WTC11 (cell line): ENCODE measurements at regions not wholly inside any gene's neighbourhood (a gene's known extent, or its start where the extent isn't known, plus 50 kb on each side); places are given as distances from the start of the nearest gene placed in this dataset.

Experiments used
- ATAC-seq: fragments of 200-7000 bp; cut with Tn5 transposase; 2 replicates; pipeline ENCODE4 v1.10.0; 2021; ENCODE audit warnings: mild to moderate bottlenecking, moderate library complexity
- CTCF ChIA-PET: fragments of 300-600 bp; sonication (Branson Sonifier 250); formaldehyde crosslinking; loops from one replicate; lab custom pipeline; 2021; ENCODE audit warnings: antibody characterized with exemption; lab: Charles Lee
- POLR2A ChIA-PET: fragments of 350-600 bp; sonication (Branson Sonifier 250); formaldehyde crosslinking; loops from one replicate; lab custom pipeline; 2021; ENCODE audit warnings: antibody characterized with exemption; lab: Charles Lee
- DNase-seq: peaks from one replicate; pipeline ENCODE4 v3.0.0; 2021; ENCODE audit warnings: low spot score
- H3K27ac Mint-ChIP-seq: 2 replicates; pipeline ENCODE4 v1.8.0; 2021; ENCODE audit warnings: mixed read lengths
- H3K27me3 Mint-ChIP-seq: 2 replicates; pipeline ENCODE4 v1.8.0; 2021; ENCODE audit warnings: low read depth, mild to moderate bottlenecking, moderate library complexity, mixed read lengths
- H3K36me3 Mint-ChIP-seq: 2 replicates; pipeline ENCODE4 v1.8.0; 2021; ENCODE audit warnings: mixed read lengths
- H3K4me1 Mint-ChIP-seq: 2 replicates; pipeline ENCODE4 v1.8.0; 2022; ENCODE audit warnings: mixed read lengths
- H3K4me3 Mint-ChIP-seq: 2 replicates; pipeline ENCODE4 v1.8.0; 2021; ENCODE audit warnings: mild to moderate bottlenecking, moderate library complexity, mixed read lengths
- H3K9me3 Mint-ChIP-seq: 2 replicates; pipeline ENCODE4 v1.8.0; 2021; ENCODE audit warnings: mixed read lengths
- ESRRA ChIP-seq: sonication (generic); formaldehyde crosslinking; IDR thresholded peaks from 2 replicates; pipeline ENCODE4 v1.8.1; 2022; ENCODE audit warnings: mild to moderate bottlenecking, missing genetic modification reagents, borderline replicate concordance
- FOXJ3 ChIP-seq: sonication (generic); formaldehyde crosslinking; IDR thresholded peaks from 2 replicates; pipeline ENCODE4 v1.9.0; 2021; ENCODE audit warnings: missing genetic modification reagents, mild to moderate bottlenecking, borderline replicate concordance
- FOXP1 ChIP-seq: sonication (generic); formaldehyde crosslinking; IDR thresholded peaks from 2 replicates; pipeline ENCODE4 v1.8.0; 2022; ENCODE audit warnings: missing genetic modification reagents, mild to moderate bottlenecking, moderate library complexity, borderline replicate concordance
- JAZF1 ChIP-seq: fragments of 250-450 bp; sonication (Bioruptor Pico); IDR thresholded peaks from 2 replicates; pipeline ENCODE4 v1.9.0; 2021; ENCODE audit warnings: moderate library complexity, mild to moderate bottlenecking, inconsistent platforms
- KAT7 ChIP-seq: sonication (generic); formaldehyde crosslinking; IDR thresholded peaks from 2 replicates; pipeline ENCODE4 v1.8.1; 2023; ENCODE audit warnings: missing genetic modification reagents, mild to moderate bottlenecking, borderline replicate concordance
- NFYB ChIP-seq: sonication (generic); formaldehyde crosslinking; conservative IDR thresholded peaks from 2 replicates; pipeline ENCODE4 v1.8.0; 2022; ENCODE audit warnings: low read depth, missing genetic modification reagents
- RORB ChIP-seq: fragments of 250-450 bp; sonication (Bioruptor Pico); IDR thresholded peaks from 2 replicates; pipeline ENCODE4 v1.9.0; 2021; ENCODE audit warnings: mild to moderate bottlenecking
- SMAD4 ChIP-seq: sonication (generic); formaldehyde crosslinking; IDR thresholded peaks from 2 replicates; pipeline ENCODE4 v1.8.0; 2022; ENCODE audit warnings: mild to moderate bottlenecking, missing genetic modification reagents
- SP1 ChIP-seq: sonication (generic); formaldehyde crosslinking; conservative IDR thresholded peaks from 2 replicates; pipeline ENCODE4 v1.8.1; 2022; ENCODE audit warnings: missing genetic modification reagents
- ZNF121 ChIP-seq: sonication (generic); formaldehyde crosslinking; IDR thresholded peaks from 2 replicates; pipeline ENCODE4 v1.8.0; 2023; ENCODE audit warnings: missing genetic modification reagents
- ZNF138 ChIP-seq: sonication (generic); formaldehyde crosslinking; conservative IDR thresholded peaks from 2 replicates; pipeline ENCODE4 v1.8.1; 2022; ENCODE audit warnings: mild to moderate bottlenecking, moderate library complexity, missing genetic modification reagents
- ZNF423 ChIP-seq: fragments of 250-450 bp; sonication (Bioruptor Pico); IDR thresholded peaks from 2 replicates; pipeline ENCODE4 v2.1.2; 2022; ENCODE audit warnings: mild to moderate bottlenecking, moderate library complexity
- TF ChIP-seq, protein P1 (sequence below): fragments of 250-450 bp; sonication (Bioruptor Pico); IDR thresholded peaks from 2 replicates; pipeline ENCODE4 v1.9.0; 2021; ENCODE audit warnings: mild to moderate bottlenecking
- TF ChIP-seq, protein P2 (sequence below): sonication (generic); formaldehyde crosslinking; conservative IDR thresholded peaks from 2 replicates; pipeline ENCODE4 v1.8.1; 2022; ENCODE audit warnings: mild to moderate bottlenecking, missing genetic modification reagents
- TF ChIP-seq, protein P3 (sequence below): fragments of 250-450 bp; sonication (Bioruptor Pico); IDR thresholded peaks from 2 replicates; pipeline ENCODE4 v1.9.0; 2021; ENCODE audit warnings: moderate library complexity, mild to moderate bottlenecking, inconsistent platforms, borderline replicate concordance
- TF ChIP-seq, protein P4 (sequence below): sonication (generic); formaldehyde crosslinking; IDR thresholded peaks from 2 replicates; pipeline ENCODE4 v1.8.0; 2022; ENCODE audit warnings: mild to moderate bottlenecking, missing genetic modification reagents
- TF ChIP-seq, protein P5 (sequence below): fragments of 250-450 bp; sonication (Bioruptor Pico); IDR thresholded peaks from 2 replicates; pipeline ENCODE4 v2.1.2; 2022; ENCODE audit warnings: mild to moderate bottlenecking, moderate library complexity
- TF ChIP-seq, protein P6 (sequence below): sonication (generic); formaldehyde crosslinking; IDR thresholded peaks from 2 replicates; pipeline ENCODE4 v1.8.1; 2022; ENCODE audit warnings: missing genetic modification reagents, borderline replicate concordance
- TF ChIP-seq, protein P7 (sequence below): fragments of 250-450 bp; sonication (Bioruptor Pico); IDR thresholded peaks from 2 replicates; pipeline ENCODE4 v1.9.0; 2021; ENCODE audit warnings: mild to moderate bottlenecking, borderline replicate concordance
- TF ChIP-seq, protein P8 (sequence below): sonication (generic); formaldehyde crosslinking; IDR thresholded peaks from 2 replicates; pipeline ENCODE4 v1.8.1; 2023; ENCODE audit warnings: mild to moderate bottlenecking, missing genetic modification reagents, moderate library complexity

DNA sequence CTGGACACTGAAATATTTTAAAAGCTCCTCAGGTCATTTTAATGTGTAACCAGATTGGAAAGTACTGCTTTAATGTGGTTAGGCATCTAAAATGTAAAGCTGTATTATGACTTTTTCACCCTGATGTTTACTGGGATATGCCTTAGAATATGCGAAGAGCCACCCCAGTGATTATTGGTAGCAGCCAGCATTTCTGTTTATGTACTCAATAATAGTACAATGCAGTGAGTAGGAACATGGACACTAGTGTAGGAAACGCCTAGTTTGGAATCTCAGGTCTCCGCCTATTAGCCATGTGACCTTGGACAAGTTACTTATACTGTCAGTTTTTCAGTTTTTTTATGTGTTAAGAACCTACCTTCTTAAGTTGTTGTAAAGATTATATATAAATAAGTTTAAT is 446.0 kb upstream of the PITX2 start:
- TF ChIP-seq ESRRA (no peak), NFYB (CRISPR knock-in tag) (no peak), ZNF138 (CRISPR knock-in tag) (no peak), FOXJ3 (no peak), KAT7 (CRISPR knock-in tag) (no peak), ZNF423 (no peak), SMAD4 (no peak), JAZF1 (CRISPR knock-in tag) (no peak), RORB (no peak), FOXP1 (CRISPR knock-in tag) (no peak), SP1 (no peak), ZNF121 (CRISPR knock-in tag) (no peak)
- TF ChIP-seq, protein P1, sequence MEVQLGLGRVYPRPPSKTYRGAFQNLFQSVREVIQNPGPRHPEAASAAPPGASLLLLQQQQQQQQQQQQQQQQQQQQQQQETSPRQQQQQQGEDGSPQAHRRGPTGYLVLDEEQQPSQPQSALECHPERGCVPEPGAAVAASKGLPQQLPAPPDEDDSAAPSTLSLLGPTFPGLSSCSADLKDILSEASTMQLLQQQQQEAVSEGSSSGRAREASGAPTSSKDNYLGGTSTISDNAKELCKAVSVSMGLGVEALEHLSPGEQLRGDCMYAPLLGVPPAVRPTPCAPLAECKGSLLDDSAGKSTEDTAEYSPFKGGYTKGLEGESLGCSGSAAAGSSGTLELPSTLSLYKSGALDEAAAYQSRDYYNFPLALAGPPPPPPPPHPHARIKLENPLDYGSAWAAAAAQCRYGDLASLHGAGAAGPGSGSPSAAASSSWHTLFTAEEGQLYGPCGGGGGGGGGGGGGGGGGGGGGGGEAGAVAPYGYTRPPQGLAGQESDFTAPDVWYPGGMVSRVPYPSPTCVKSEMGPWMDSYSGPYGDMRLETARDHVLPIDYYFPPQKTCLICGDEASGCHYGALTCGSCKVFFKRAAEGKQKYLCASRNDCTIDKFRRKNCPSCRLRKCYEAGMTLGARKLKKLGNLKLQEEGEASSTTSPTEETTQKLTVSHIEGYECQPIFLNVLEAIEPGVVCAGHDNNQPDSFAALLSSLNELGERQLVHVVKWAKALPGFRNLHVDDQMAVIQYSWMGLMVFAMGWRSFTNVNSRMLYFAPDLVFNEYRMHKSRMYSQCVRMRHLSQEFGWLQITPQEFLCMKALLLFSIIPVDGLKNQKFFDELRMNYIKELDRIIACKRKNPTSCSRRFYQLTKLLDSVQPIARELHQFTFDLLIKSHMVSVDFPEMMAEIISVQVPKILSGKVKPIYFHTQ (CRISPR knock-in tag): no peak
- TF ChIP-seq, protein P2, sequence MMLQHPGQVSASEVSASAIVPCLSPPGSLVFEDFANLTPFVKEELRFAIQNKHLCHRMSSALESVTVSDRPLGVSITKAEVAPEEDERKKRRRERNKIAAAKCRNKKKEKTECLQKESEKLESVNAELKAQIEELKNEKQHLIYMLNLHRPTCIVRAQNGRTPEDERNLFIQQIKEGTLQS (CRISPR knock-in tag): no peak
- TF ChIP-seq, protein P3, sequence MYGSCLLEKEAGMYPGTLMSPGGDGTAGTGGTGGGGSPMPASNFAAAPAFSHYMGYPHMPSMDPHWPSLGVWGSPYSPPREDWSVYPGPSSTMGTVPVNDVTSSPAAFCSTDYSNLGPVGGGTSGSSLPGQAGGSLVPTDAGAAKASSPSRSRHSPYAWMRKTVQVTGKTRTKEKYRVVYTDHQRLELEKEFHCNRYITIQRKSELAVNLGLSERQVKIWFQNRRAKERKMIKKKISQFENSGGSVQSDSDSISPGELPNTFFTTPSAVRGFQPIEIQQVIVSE (CRISPR knock-in tag): no peak
- TF ChIP-seq, protein P4, sequence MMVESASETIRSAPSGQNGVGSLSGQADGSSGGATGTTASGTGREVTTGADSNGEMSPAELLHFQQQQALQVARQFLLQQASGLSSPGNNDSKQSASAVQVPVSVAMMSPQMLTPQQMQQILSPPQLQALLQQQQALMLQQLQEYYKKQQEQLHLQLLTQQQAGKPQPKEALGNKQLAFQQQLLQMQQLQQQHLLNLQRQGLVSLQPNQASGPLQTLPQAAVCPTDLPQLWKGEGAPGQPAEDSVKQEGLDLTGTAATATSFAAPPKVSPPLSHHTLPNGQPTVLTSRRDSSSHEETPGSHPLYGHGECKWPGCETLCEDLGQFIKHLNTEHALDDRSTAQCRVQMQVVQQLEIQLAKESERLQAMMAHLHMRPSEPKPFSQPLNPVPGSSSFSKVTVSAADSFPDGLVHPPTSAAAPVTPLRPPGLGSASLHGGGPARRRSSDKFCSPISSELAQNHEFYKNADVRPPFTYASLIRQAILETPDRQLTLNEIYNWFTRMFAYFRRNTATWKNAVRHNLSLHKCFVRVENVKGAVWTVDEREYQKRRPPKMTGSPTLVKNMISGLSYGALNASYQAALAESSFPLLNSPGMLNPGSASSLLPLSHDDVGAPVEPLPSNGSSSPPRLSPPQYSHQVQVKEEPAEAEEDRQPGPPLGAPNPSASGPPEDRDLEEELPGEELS (CRISPR knock-in tag): no peak
- TF ChIP-seq, protein P5, sequence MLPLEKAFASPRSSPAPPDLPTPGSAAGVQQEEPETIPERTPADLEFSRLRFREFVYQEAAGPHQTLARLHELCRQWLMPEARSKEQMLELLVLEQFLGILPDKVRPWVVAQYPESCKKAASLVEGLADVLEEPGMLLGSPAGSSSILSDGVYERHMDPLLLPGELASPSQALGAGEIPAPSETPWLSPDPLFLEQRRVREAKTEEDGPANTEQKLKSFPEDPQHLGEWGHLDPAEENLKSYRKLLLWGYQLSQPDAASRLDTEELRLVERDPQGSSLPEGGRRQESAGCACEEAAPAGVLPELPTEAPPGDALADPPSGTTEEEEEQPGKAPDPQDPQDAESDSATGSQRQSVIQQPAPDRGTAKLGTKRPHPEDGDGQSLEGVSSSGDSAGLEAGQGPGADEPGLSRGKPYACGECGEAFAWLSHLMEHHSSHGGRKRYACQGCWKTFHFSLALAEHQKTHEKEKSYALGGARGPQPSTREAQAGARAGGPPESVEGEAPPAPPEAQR (CRISPR knock-in tag): no peak
- TF ChIP-seq, protein P6, sequence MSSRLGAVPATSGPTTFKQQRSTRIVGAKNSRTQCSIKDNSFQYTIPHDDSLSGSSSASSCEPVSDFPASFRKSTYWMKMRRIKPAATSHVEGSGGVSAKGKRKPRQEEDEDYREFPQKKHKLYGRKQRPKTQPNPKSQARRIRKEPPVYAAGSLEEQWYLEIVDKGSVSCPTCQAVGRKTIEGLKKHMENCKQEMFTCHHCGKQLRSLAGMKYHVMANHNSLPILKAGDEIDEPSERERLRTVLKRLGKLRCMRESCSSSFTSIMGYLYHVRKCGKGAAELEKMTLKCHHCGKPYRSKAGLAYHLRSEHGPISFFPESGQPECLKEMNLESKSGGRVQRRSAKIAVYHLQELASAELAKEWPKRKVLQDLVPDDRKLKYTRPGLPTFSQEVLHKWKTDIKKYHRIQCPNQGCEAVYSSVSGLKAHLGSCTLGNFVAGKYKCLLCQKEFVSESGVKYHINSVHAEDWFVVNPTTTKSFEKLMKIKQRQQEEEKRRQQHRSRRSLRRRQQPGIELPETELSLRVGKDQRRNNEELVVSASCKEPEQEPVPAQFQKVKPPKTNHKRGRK: no peak
- TF ChIP-seq, protein P7, sequence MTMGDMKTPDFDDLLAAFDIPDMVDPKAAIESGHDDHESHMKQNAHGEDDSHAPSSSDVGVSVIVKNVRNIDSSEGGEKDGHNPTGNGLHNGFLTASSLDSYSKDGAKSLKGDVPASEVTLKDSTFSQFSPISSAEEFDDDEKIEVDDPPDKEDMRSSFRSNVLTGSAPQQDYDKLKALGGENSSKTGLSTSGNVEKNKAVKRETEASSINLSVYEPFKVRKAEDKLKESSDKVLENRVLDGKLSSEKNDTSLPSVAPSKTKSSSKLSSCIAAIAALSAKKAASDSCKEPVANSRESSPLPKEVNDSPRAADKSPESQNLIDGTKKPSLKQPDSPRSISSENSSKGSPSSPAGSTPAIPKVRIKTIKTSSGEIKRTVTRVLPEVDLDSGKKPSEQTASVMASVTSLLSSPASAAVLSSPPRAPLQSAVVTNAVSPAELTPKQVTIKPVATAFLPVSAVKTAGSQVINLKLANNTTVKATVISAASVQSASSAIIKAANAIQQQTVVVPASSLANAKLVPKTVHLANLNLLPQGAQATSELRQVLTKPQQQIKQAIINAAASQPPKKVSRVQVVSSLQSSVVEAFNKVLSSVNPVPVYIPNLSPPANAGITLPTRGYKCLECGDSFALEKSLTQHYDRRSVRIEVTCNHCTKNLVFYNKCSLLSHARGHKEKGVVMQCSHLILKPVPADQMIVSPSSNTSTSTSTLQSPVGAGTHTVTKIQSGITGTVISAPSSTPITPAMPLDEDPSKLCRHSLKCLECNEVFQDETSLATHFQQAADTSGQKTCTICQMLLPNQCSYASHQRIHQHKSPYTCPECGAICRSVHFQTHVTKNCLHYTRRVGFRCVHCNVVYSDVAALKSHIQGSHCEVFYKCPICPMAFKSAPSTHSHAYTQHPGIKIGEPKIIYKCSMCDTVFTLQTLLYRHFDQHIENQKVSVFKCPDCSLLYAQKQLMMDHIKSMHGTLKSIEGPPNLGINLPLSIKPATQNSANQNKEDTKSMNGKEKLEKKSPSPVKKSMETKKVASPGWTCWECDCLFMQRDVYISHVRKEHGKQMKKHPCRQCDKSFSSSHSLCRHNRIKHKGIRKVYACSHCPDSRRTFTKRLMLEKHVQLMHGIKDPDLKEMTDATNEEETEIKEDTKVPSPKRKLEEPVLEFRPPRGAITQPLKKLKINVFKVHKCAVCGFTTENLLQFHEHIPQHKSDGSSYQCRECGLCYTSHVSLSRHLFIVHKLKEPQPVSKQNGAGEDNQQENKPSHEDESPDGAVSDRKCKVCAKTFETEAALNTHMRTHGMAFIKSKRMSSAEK (CRISPR knock-in tag): no peak
- TF ChIP-seq, protein P8, sequence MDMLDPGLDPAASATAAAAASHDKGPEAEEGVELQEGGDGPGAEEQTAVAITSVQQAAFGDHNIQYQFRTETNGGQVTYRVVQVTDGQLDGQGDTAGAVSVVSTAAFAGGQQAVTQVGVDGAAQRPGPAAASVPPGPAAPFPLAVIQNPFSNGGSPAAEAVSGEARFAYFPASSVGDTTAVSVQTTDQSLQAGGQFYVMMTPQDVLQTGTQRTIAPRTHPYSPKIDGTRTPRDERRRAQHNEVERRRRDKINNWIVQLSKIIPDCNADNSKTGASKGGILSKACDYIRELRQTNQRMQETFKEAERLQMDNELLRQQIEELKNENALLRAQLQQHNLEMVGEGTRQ (CRISPR knock-in tag): no peak
- ChIA-PET POLR2A (no interaction called here), CTCF (no interaction called here)
- DNase-seq (no peak), ATAC-seq (no peak)
- Mint-ChIP-seq H3K27ac (no peak overlapping the region), H3K27me3 (no peaks in the 10 kb centered on the region), H3K9me3 (peaks cover 6% of the 10 kb centered on the region; the same call in 1 of the 2 replicates), H3K4me3 (no peak overlapping the region), H3K36me3 (no peaks in the 10 kb centered on the region), H3K4me1 (peaks cover 10% of the 10 kb centered on the region)
